CD4-positive, alpha-beta T cell (primary cell): ENCODE measurements at regions not wholly inside any gene's neighbourhood (a gene's known extent, or its start where the extent isn't known, plus 50 kb on each side); places are given as distances from the start of the nearest gene placed in this dataset.

Source experiments
- ATAC-seq: fragments of 200-7000 bp; cut with Tn5 transposase; one replicate; pipeline ENCODE4 v1.10.0; 2022; ENCODE audit warnings: mild to moderate bottlenecking; ENCODE audit not compliant: poor library complexity
- CTCF ChIA-PET: fragments of 350-600 bp; sonication (Branson Sonifier 250); formaldehyde crosslinking; loops from one replicate; lab custom pipeline; 2021; ENCODE audit warnings: antibody characterized with exemption, inconsistent platforms; lab: Charles Lee
- POLR2A ChIA-PET: fragments of 350-600 bp; sonication (Branson Sonifier 250); formaldehyde crosslinking; loops from one replicate; lab custom pipeline; 2021; ENCODE audit warnings: antibody characterized with exemption, inconsistent platforms; lab: Charles Lee
- DNase-seq, 14 experiments: peaks; one replicate each; pipeline ENCODE4 v3.0.0-alpha.2; 2013 to 2020; ENCODE audit warnings: mixed read lengths in 2 of 14
- H3K27ac ChIP-seq, 2 donors: one replicate each; pipeline versions ENCODE4 v1.5.1 to v1.7.0; 2013; ENCODE audit warnings: low read length in 2 of 2, low read depth in 1 of 2, mild to moderate bottlenecking in 1 of 2
- H3K27me3 ChIP-seq, 2 experiments: 1 replicate in 1 of 2; 2 replicates in 1 of 2; pipeline versions ENCODE4 v1.6.1 to v1.7.0; 2013; ENCODE audit warnings: low read length in 2 of 2, control low read depth in 1 of 2, mild to moderate bottlenecking in 1 of 2, moderate library complexity in 1 of 2; ENCODE audit not compliant: insufficient read depth in 2 of 2, control insufficient read depth in 1 of 2
- H3K36me3 ChIP-seq: one replicate; pipeline ENCODE4 v1.6.1; 2013; ENCODE audit warnings: low read length, control low read depth; ENCODE audit not compliant: insufficient read depth
- H3K4me1 ChIP-seq: one replicate; pipeline ENCODE4 v1.6.1; 2013; ENCODE audit warnings: low read length, control low read depth; ENCODE audit not compliant: insufficient read depth
- H3K4me3 ChIP-seq: one replicate; pipeline ENCODE4 v1.5.1; 2013; ENCODE audit warnings: mild to moderate bottlenecking, low read length, moderate library complexity
- H3K9me3 ChIP-seq, 2 experiments: 1 replicate in 1 of 2; 2 replicates in 1 of 2; pipeline versions ENCODE4 v1.6.1 to v1.7.0; 2013; ENCODE audit warnings: low read length in 2 of 2, mild to moderate bottlenecking in 2 of 2, control low read depth in 1 of 2, moderate library complexity in 1 of 2; ENCODE audit not compliant: control insufficient read depth in 1 of 2, insufficient read depth in 1 of 2
- H3K27ac Mint-ChIP-seq: one replicate; pipeline ENCODE4 v1.8.0; 2020; ENCODE audit warnings: mixed read lengths
- H3K27me3 Mint-ChIP-seq: one replicate; pipeline ENCODE4 v1.8.0; 2021; ENCODE audit warnings: mixed read lengths
- H3K36me3 Mint-ChIP-seq: one replicate; pipeline ENCODE4 v1.8.0; 2021; ENCODE audit warnings: low read depth, mixed read lengths
- H3K4me1 Mint-ChIP-seq: one replicate; pipeline ENCODE4 v1.8.0; 2021; ENCODE audit warnings: low read depth, mixed read lengths
- H3K4me3 Mint-ChIP-seq: one replicate; pipeline ENCODE4 v1.8.0; 2020; ENCODE audit warnings: mild to moderate bottlenecking, mixed read lengths
- H3K9me3 Mint-ChIP-seq: one replicate; pipeline ENCODE4 v1.8.0; 2020; ENCODE audit warnings: mixed read lengths
- intact Hi-C, 2 experiments: fragments of 100-400 bp; cut with DNase I in 1 of 2; cut with micrococcal nuclease in 1 of 2; formaldehyde crosslinking; loops; one replicate each; pipeline versions ENCODE4 v1.15.1 to v1.9.0; 2023 to 2025; cut with DNase I, micrococcal nuclease
- TF ChIP-seq, protein P1 (sequence below): fragments of 200-600 bp; IDR thresholded peaks from one replicate; pipeline ENCODE4 v1.8.0; 2022; ENCODE audit warnings: antibody characterized with exemption, mild to moderate bottlenecking

DNA sequence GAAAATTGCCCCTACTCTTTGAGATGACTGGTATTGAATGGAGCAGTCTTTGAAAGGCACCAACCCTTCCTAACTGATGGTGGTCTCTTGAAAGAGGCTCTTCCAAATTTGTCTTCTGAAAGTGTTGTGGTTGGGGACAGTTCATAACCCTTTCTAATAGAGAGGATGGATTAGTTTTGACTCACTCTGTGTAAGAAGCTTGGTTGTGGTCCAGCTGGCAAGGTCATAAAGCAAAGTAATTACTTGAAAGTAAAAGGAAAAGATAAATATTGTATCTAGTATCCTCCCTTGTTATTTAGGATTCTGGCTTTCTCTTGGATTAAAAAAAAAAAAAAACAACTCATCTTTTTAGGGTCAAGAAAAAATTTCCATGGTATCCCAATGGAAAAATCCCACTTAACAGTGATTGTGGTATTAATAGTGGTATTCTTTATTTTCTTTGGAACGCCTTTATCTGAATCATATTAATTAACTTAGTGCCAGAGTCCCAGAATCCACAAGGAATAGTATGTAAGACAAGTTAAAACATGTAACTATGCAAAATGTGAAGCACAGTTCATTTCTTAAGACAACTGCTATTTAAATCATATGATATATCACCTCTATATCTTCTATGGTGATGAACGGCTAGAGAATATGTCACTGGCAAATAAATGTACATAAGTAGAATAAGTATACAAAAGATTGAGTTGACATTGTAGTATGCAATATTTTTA, 469.3 kb upstream of the CDIN1 start:
- CTCF ChIA-PET, result no interaction called here
- POLR2A ChIA-PET, result no interaction called here
- no peak for ATAC-seq
- no peaks in the 10 kb centered on the region for H3K27me3 ChIP-seq
- TF ChIP-seq, protein P1, sequence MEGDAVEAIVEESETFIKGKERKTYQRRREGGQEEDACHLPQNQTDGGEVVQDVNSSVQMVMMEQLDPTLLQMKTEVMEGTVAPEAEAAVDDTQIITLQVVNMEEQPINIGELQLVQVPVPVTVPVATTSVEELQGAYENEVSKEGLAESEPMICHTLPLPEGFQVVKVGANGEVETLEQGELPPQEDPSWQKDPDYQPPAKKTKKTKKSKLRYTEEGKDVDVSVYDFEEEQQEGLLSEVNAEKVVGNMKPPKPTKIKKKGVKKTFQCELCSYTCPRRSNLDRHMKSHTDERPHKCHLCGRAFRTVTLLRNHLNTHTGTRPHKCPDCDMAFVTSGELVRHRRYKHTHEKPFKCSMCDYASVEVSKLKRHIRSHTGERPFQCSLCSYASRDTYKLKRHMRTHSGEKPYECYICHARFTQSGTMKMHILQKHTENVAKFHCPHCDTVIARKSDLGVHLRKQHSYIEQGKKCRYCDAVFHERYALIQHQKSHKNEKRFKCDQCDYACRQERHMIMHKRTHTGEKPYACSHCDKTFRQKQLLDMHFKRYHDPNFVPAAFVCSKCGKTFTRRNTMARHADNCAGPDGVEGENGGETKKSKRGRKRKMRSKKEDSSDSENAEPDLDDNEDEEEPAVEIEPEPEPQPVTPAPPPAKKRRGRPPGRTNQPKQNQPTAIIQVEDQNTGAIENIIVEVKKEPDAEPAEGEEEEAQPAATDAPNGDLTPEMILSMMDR, result no peak
- intact Hi-C loops, result no loop called here
- Mint-ChIP-seq H3K36me3 (no peaks in the 10 kb centered on the region), H3K4me1 (no peaks in the 10 kb centered on the region), H3K4me3 (no peak overlapping the region), H3K27me3 (no peaks in the 10 kb centered on the region), H3K9me3 (peaks cover 4% of the 10 kb centered on the region), H3K27ac (no peak overlapping the region)
- no peak overlapping the region for H3K27ac ChIP-seq
- no peaks in the 10 kb centered on the region for H3K9me3 ChIP-seq
- DNase-seq, result no peak
- no peaks in the 10 kb centered on the region for H3K36me3 ChIP-seq
- H3K4me1 ChIP-seq, result no peaks in the 10 kb centered on the region
- no peak overlapping the region for H3K4me3 ChIP-seq

DNA sequence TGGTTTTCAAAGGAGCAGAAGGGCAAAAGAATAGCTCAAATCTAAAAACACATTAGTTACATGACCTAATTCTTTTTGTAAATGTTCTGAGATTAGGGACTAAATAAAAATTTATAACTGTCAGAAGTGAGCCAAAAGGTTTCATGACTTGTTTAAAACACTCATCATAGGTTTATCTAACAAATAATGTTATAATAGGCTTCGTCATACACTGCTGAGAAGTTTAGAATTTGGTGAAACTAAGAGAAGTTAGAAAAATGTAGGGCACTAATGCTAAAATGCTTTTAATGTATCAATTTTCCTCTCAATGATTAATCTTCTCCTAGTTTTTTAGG, 468.8 kb upstream of the CDIN1 start:
- H3K36me3 Mint-ChIP-seq, result no peaks in the 10 kb centered on the region

DNA sequence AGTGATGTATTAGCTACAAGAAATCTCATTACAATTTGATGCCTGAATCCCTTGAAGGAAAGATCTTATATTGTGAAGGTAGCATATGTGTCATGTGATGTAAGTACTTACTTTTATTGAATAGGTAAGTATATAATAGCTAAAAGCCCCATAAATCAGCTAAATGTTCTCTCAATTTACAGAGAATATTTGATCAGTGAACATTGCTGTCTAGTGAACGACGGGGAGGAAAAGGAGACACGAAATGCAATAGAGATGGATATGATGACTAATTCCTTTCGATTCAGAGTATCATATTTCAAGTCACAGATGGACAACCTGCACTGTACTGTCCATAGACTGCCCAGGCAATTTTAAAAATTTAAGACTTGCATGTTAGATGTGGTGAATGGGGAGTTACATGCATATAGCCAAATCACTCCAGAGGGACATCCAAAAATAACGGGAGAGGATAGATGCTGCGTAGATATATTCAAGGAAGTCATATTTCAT, 462.1 kb upstream of the CDIN1 start:
- Mint-ChIP-seq H3K36me3 (no peaks in the 10 kb centered on the region), H3K4me3 (no peak overlapping the region), H3K27ac (no peak overlapping the region), H3K9me3 (peaks cover 6% of the 10 kb centered on the region), H3K27me3 (no peaks in the 10 kb centered on the region), H3K4me1 (no peaks in the 10 kb centered on the region)
- Histone ChIP-seq H3K4me1 (no peaks in the 10 kb centered on the region), H3K27me3 (no peaks in the 10 kb centered on the region), H3K27ac (no peak overlapping the region), H3K4me3 (no peak overlapping the region), H3K9me3 (no peaks in the 10 kb centered on the region), H3K36me3 (no peaks in the 10 kb centered on the region)
- ATAC-seq (no peak), DNase-seq (no peak)
- CTCF ChIA-PET, result interaction anchor here (0.6 kb wide), 1 partner anchor 783 kb away, joined by 3 read pairs; no protein-coding TSS in a partner anchor
- TF ChIP-seq, protein P1, result no peak
- POLR2A ChIA-PET, result no interaction called here
- intact Hi-C loops, result no loop called here

More for the DNA sequence above, 468.8 kb upstream of the CDIN1 start:
- Histone ChIP-seq H3K9me3 (no peaks in the 10 kb centered on the region), H3K4me1 (no peaks in the 10 kb centered on the region), H3K4me3 (no peak overlapping the region), H3K36me3 (no peaks in the 10 kb centered on the region), H3K27ac (no peak overlapping the region), H3K27me3 (no peaks in the 10 kb centered on the region)
- ChIA-PET POLR2A (no interaction called here), CTCF (no interaction called here)
- ATAC-seq (no peak), DNase-seq (no peak)
- no peak overlapping the region for H3K27ac Mint-ChIP-seq
- peaks cover 6% of the 10 kb centered on the region for H3K9me3 Mint-ChIP-seq
- H3K27me3 Mint-ChIP-seq, result no peaks in the 10 kb centered on the region
- H3K4me1 Mint-ChIP-seq, result no peaks in the 10 kb centered on the region
- intact Hi-C loops, result no loop called here
- TF ChIP-seq, protein P1, result no peak
- H3K4me3 Mint-ChIP-seq, result no peak overlapping the region
